ENCODE measurements at regions not wholly inside any gene's neighbourhood (a gene's known extent, or its start where the extent isn't known, plus 50 kb on each side); places are given as distances from the start of the nearest gene placed in this dataset.
"Not testable (repeated sequence)": the region's sequence is repeated elsewhere in the genome, so short reads cannot be mapped to it uniquely, and the experiment has no call there.

- H3K4me3 ChIP-seq (ENCODE audit: insufficient read depth, low read length), result no peak overlapping the region
Observed at GRCh38 chr12:131321988-131322387, 368.3 kb downstream of the ADGRD1 start.

GRCh38 chr12:131322460-131322859 lies 368.8 kb downstream of the ADGRD1 start:
- not testable (repeated sequence) for H3K4me1 ChIP-seq (ENCODE audit: insufficient read depth, low read length); H3K4me2 ChIP-seq (ENCODE audit: insufficient read depth, low read length); H3K27me3 ChIP-seq (ENCODE audit: insufficient read depth, low read length); H2AFZ ChIP-seq (ENCODE audit: low read length); H3K36me3 ChIP-seq (ENCODE audit: insufficient read depth, low read length); H3K79me2 ChIP-seq (ENCODE audit: insufficient read depth, low read length); H3K9me3 ChIP-seq (ENCODE audit: low read depth, low read length); DNase-seq (ENCODE audit: insufficient read length, low spot score, missing footprints); H4K20me1 ChIP-seq (ENCODE audit: insufficient read depth, low read length); H3K4me3 ChIP-seq (ENCODE audit: insufficient read depth, low read length); H3K27ac ChIP-seq (ENCODE audit: low read depth, low read length)

More at GRCh38 chr12:131321988-131322387, 368.3 kb downstream of the ADGRD1 start:
- Histone ChIP-seq H3K4me1 (ENCODE audit: insufficient read depth, low read length) (no peaks in the 10 kb centered on the region), H3K36me3 (ENCODE audit: insufficient read depth, low read length) (no peaks in the 10 kb centered on the region), H3K27me3 (ENCODE audit: insufficient read depth, low read length) (no peaks in the 10 kb centered on the region), H3K79me2 (ENCODE audit: insufficient read depth, low read length) (no peaks in the 10 kb centered on the region), H4K20me1 (ENCODE audit: insufficient read depth, low read length) (no peaks in the 10 kb centered on the region), H2AFZ (ENCODE audit: low read length) (no peak overlapping the region), H3K4me2 (ENCODE audit: insufficient read depth, low read length) (no peak overlapping the region), H3K9me3 (ENCODE audit: low read depth, low read length) (no peaks in the 10 kb centered on the region), H3K27ac (ENCODE audit: low read depth, low read length) (no peak overlapping the region)
- DNase-seq (ENCODE audit: insufficient read length, low spot score, missing footprints), result no peak
- TF ChIP-seq CTCF (IDR thresholded peaks at IDR 0.05; ENCODE audit: extremely low read depth, low read depth, low read length), result no peak

- no peaks in the 10 kb centered on the region for H3K79me2 ChIP-seq (ENCODE audit: insufficient read depth, low read length)
- no peaks in the 10 kb centered on the region for H4K20me1 ChIP-seq (ENCODE audit: insufficient read depth, low read length)
- no peak overlapping the region for H3K4me2 ChIP-seq (ENCODE audit: insufficient read depth, low read length)
- no peaks in the 10 kb centered on the region for H3K36me3 ChIP-seq (ENCODE audit: insufficient read depth, low read length)
- H3K9me3 ChIP-seq (ENCODE audit: low read depth, low read length), result no peaks in the 10 kb centered on the region
- H3K4me1 ChIP-seq (ENCODE audit: insufficient read depth, low read length), result no peaks in the 10 kb centered on the region
- TF ChIP-seq CTCF (IDR thresholded peaks at IDR 0.05; ENCODE audit: extremely low read depth, low read depth, low read length), result no peak
- no peak for DNase-seq (ENCODE audit: insufficient read length, low spot score, missing footprints)
- no peak overlapping the region for H2AFZ ChIP-seq (ENCODE audit: low read length)
- H3K27ac ChIP-seq (ENCODE audit: low read depth, low read length), result no peak overlapping the region
- H3K27me3 ChIP-seq (ENCODE audit: insufficient read depth, low read length), result no peaks in the 10 kb centered on the region
- no peak overlapping the region for H3K4me3 ChIP-seq (ENCODE audit: insufficient read depth, low read length)
Observed at GRCh38 chr12:131323879-131324278, 370.2 kb downstream of the ADGRD1 start.

GRCh38 chr12:131327521-131328488 lies 374.1 kb downstream of the ADGRD1 start:
- Histone ChIP-seq H3K27ac (ENCODE audit: low read depth, low read length) (no peak overlapping the region), H3K79me2 (ENCODE audit: insufficient read depth, low read length) (no peaks in the 10 kb centered on the region), H3K9me3 (ENCODE audit: low read depth, low read length) (no peaks in the 10 kb centered on the region), H2AFZ (ENCODE audit: low read length) (no peak overlapping the region), H3K4me2 (ENCODE audit: insufficient read depth, low read length) (no peak overlapping the region), H3K27me3 (ENCODE audit: insufficient read depth, low read length) (no peaks in the 10 kb centered on the region), H3K36me3 (ENCODE audit: insufficient read depth, low read length) (no peaks in the 10 kb centered on the region), H4K20me1 (ENCODE audit: insufficient read depth, low read length) (no peaks in the 10 kb centered on the region), H3K4me1 (ENCODE audit: insufficient read depth, low read length) (no peaks in the 10 kb centered on the region), H3K4me3 (ENCODE audit: insufficient read depth, low read length) (no peak overlapping the region)
- no peak for TF ChIP-seq CTCF (IDR thresholded peaks at IDR 0.05; ENCODE audit: extremely low read depth, low read depth, low read length)
- DNase-seq (ENCODE audit: insufficient read length, low spot score, missing footprints), result no peak

- not testable (repeated sequence) for H2AFZ ChIP-seq (ENCODE audit: low read length); H3K79me2 ChIP-seq (ENCODE audit: insufficient read depth, low read length); H3K9me3 ChIP-seq (ENCODE audit: low read depth, low read length); H4K20me1 ChIP-seq (ENCODE audit: insufficient read depth, low read length); H3K36me3 ChIP-seq (ENCODE audit: insufficient read depth, low read length); H3K27me3 ChIP-seq (ENCODE audit: insufficient read depth, low read length); H3K27ac ChIP-seq (ENCODE audit: low read depth, low read length); DNase-seq (ENCODE audit: insufficient read length, low spot score, missing footprints); H3K4me2 ChIP-seq (ENCODE audit: insufficient read depth, low read length); H3K4me3 ChIP-seq (ENCODE audit: insufficient read depth, low read length); H3K4me1 ChIP-seq (ENCODE audit: insufficient read depth, low read length)
Observed at GRCh38 chr12:131328861-131329845, 375.4 kb downstream of the ADGRD1 start.

Measured in osteoblast (primary cell).